ENCODE measurements at regions not wholly inside any gene's neighbourhood (a gene's known extent, or its start where the extent isn't known, plus 50 kb on each side); places are given as distances from the start of the nearest gene placed in this dataset.

GRCh38 chr7:155178096-155178495 lies 108.0 kb downstream of the HTR5A start:
- H4K20me1 ChIP-seq (ENCODE audit: insufficient read depth, low read length): no peaks in the 10 kb centered on the region
- no peaks in the 10 kb centered on the region for H3K79me2 ChIP-seq (ENCODE audit: insufficient read depth, low read length)
- H3K27me3 ChIP-seq (ENCODE audit: insufficient read depth, low read length, poor library complexity): no peaks in the 10 kb centered on the region
- no peak overlapping the region for H3K27ac ChIP-seq (ENCODE audit: low read length)
- DNase-seq: no peak
- H3K9ac ChIP-seq (ENCODE audit: low read depth, low read length): no peak overlapping the region
- no peak overlapping the region for H2AFZ ChIP-seq (ENCODE audit: low read depth, low read length)
- no peak overlapping the region for H3K4me3 ChIP-seq (ENCODE audit: low read depth in 1 of 2, low read length in 2 of 2)
- no peaks in the 10 kb centered on the region for H3K36me3 ChIP-seq (ENCODE audit: insufficient read depth, low read length)
- peaks cover 6% of the 10 kb centered on the region for H3K9me3 ChIP-seq (ENCODE audit: insufficient read depth, low read length, severe bottlenecking)
- H3K4me1 ChIP-seq (ENCODE audit: insufficient read depth, low read length): no peaks in the 10 kb centered on the region
- no peak for TF ChIP-seq EZH2 (IDR thresholded peaks at IDR 0.05; ENCODE audit: borderline replicate concordance, low read depth, low read length, severe bottlenecking)
- TF ChIP-seq, protein P1, sequence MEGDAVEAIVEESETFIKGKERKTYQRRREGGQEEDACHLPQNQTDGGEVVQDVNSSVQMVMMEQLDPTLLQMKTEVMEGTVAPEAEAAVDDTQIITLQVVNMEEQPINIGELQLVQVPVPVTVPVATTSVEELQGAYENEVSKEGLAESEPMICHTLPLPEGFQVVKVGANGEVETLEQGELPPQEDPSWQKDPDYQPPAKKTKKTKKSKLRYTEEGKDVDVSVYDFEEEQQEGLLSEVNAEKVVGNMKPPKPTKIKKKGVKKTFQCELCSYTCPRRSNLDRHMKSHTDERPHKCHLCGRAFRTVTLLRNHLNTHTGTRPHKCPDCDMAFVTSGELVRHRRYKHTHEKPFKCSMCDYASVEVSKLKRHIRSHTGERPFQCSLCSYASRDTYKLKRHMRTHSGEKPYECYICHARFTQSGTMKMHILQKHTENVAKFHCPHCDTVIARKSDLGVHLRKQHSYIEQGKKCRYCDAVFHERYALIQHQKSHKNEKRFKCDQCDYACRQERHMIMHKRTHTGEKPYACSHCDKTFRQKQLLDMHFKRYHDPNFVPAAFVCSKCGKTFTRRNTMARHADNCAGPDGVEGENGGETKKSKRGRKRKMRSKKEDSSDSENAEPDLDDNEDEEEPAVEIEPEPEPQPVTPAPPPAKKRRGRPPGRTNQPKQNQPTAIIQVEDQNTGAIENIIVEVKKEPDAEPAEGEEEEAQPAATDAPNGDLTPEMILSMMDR (IDR thresholded peaks at IDR 0.05; ENCODE audit: borderline replicate concordance, extremely low read depth, low read length, poor library complexity, severe bottlenecking): no peak
- H3K4me2 ChIP-seq (ENCODE audit: insufficient read depth, low read length): no peak overlapping the region
- no peak for ATAC-seq (ENCODE audit: insufficient read depth, low read depth)

- Histone ChIP-seq H3K36me3 (ENCODE audit: insufficient read depth, low read length) (no peaks in the 10 kb centered on the region), H3K27me3 (ENCODE audit: insufficient read depth, low read length, poor library complexity) (no peaks in the 10 kb centered on the region), H3K4me2 (ENCODE audit: insufficient read depth, low read length) (no peak overlapping the region), H3K9me3 (ENCODE audit: insufficient read depth, low read length, severe bottlenecking) (peaks cover 28% of the 10 kb centered on the region), H3K9ac (ENCODE audit: low read depth, low read length) (no peak overlapping the region), H2AFZ (ENCODE audit: low read depth, low read length) (no peak overlapping the region), H3K27ac (ENCODE audit: low read length) (no peak overlapping the region), H4K20me1 (ENCODE audit: insufficient read depth, low read length) (no peaks in the 10 kb centered on the region), H3K4me1 (ENCODE audit: insufficient read depth, low read length) (no peaks in the 10 kb centered on the region), H3K79me2 (ENCODE audit: insufficient read depth, low read length) (no peaks in the 10 kb centered on the region), H3K4me3 (ENCODE audit: low read depth in 1 of 2, low read length in 2 of 2) (no peak overlapping the region)
- TF ChIP-seq, protein P1 (IDR thresholded peaks at IDR 0.05; ENCODE audit: borderline replicate concordance, extremely low read depth, low read length, poor library complexity, severe bottlenecking): no peak
- no peak for TF ChIP-seq EZH2 (IDR thresholded peaks at IDR 0.05; ENCODE audit: borderline replicate concordance, low read depth, low read length, severe bottlenecking)
- ATAC-seq (ENCODE audit: insufficient read depth, low read depth) (no peak), DNase-seq (no peak)
These were observed 111.6 kb downstream of the HTR5A start for GRCh38 chr7:155181768-155182167.

- no peaks in the 10 kb centered on the region for H3K36me3 ChIP-seq (ENCODE audit: insufficient read depth, low read length)
- no peaks in the 10 kb centered on the region for H4K20me1 ChIP-seq (ENCODE audit: insufficient read depth, low read length)
- no peak overlapping the region for H3K4me3 ChIP-seq (ENCODE audit: low read depth in 1 of 2, low read length in 2 of 2)
- no peak overlapping the region for H3K4me2 ChIP-seq (ENCODE audit: insufficient read depth, low read length)
- H2AFZ ChIP-seq (ENCODE audit: low read depth, low read length): no peak overlapping the region
- peaks cover 34% of the 10 kb centered on the region for H3K9me3 ChIP-seq (ENCODE audit: insufficient read depth, low read length, severe bottlenecking)
- H3K4me1 ChIP-seq (ENCODE audit: insufficient read depth, low read length): no peaks in the 10 kb centered on the region
- ATAC-seq (ENCODE audit: insufficient read depth, low read depth) (no peak), DNase-seq (no peak)
- no peak overlapping the region for H3K27ac ChIP-seq (ENCODE audit: low read length)
- no peaks in the 10 kb centered on the region for H3K27me3 ChIP-seq (ENCODE audit: insufficient read depth, low read length, poor library complexity)
- no peak for TF ChIP-seq EZH2 (IDR thresholded peaks at IDR 0.05; ENCODE audit: borderline replicate concordance, low read depth, low read length, severe bottlenecking)
- TF ChIP-seq, protein P1 (IDR thresholded peaks at IDR 0.05; ENCODE audit: borderline replicate concordance, extremely low read depth, low read length, poor library complexity, severe bottlenecking): no peak
- no peak overlapping the region for H3K9ac ChIP-seq (ENCODE audit: low read depth, low read length)
- H3K79me2 ChIP-seq (ENCODE audit: insufficient read depth, low read length): no peaks in the 10 kb centered on the region
These were observed 112.4 kb downstream of the HTR5A start for GRCh38 chr7:155182406-155182970.
